SK-N-SH (cell line): ENCODE measurements at regions not wholly inside any gene's neighbourhood (a gene's known extent, or its start where the extent isn't known, plus 50 kb on each side); places are given as distances from the start of the nearest gene placed in this dataset.

Source experiments
- CTCF ChIP-seq: fragments of 200-600 bp; sonication (generic); IDR thresholded peaks from 2 replicates; pipeline ENCODE4 v1.6.1; 2017; ENCODE audit warnings: antibody characterized with exemption, mild to moderate bottlenecking, moderate library complexity
- EP300 ChIP-seq, 2 experiments: IDR thresholded peaks; 2 replicates each; pipeline versions ENCODE4 v1.4.0 to v1.6.1; 2012; ENCODE audit warnings: borderline replicate concordance in 1 of 2, low read depth in 1 of 2, low read length in 1 of 2
- RFX5 ChIP-seq: IDR thresholded peaks from 2 replicates; pipeline ENCODE4 v1.6.1; 2012; ENCODE audit warnings: mild to moderate bottlenecking, improper control_type of control experiment, low read length
- SMC3 ChIP-seq: IDR thresholded peaks from 2 replicates; pipeline ENCODE4 v1.6.1; 2012; ENCODE audit warnings: low read depth, low read length, improper control_type of control experiment
- TF ChIP-seq, protein P1 (sequence below): IDR thresholded peaks from 2 replicates; pipeline ENCODE4 v1.4.0; 2012; ENCODE audit warnings: low read depth

- TF ChIP-seq SMC3 (no peak), CTCF (no peak), RFX5 (no peak), EP300 (IDR thresholded peaks at IDR 0.05; ENCODE audit: borderline replicate concordance in 1 of 2, low read depth in 1 of 2, low read length in 1 of 2) (no peak)
- TF ChIP-seq, protein P1, sequence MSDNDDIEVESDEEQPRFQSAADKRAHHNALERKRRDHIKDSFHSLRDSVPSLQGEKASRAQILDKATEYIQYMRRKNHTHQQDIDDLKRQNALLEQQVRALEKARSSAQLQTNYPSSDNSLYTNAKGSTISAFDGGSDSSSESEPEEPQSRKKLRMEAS = no peak
Observed at GRCh38 chr5:100643473-100643872, 108.3 kb downstream of the FAM174A start.
